DMS153 (cell line): ENCODE measurements at regions not wholly inside any gene's neighbourhood (a gene's known extent, or its start where the extent isn't known, plus 50 kb on each side); places are given as distances from the start of the nearest gene placed in this dataset.

Source experiments
- DNase-seq: peaks from one replicate; lab custom pipeline; 2025; lab: John Stamatoyannopoulos, UW

- no peak for DNase-seq
Observed at GRCh38 chr12:91968076-91968776, 177.4 kb downstream of the BTG1 start.

DNA sequence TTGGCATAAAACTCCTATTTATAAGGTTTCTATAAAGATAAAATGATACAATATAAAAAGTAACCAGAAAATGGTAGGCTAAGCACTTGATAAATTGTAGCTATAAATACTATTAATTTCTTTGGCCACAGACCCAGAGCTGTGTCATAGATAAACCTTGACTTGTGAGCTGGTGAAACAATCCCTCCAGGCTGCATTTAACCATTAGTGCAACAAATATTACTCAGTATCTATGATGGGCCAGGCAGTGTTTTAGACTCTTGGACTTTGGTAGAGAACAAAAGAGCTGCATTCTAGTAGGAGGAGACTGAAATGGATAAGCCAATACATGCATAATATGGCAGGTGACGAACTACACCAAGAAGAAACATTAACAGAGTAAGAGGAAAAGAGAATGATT, 178.1 kb downstream of the BTG1 start:
- DNase-seq = no peak

DNA sequence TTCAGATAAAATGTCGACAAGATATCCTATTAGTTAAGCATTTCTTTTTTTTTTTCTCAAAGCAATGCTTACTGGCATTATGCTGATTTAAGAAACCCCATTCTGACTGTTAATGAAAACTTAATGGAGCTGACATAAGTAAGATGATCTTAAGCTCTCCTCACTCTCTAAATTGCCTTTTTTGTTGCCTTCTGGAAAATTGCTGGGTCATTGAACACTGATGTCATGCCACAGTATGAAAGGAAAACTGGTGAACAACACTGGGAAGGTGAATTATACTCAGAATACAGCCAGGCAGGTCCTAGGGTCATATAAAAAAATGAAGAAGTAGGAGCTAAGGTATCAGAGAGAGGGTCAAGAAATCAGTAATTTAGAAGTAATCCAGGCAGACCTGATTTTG, 179.9 kb downstream of the BTG1 start:
- DNase-seq = no peak

GRCh38 chr12:91964501-91964900, 181.1 kb downstream of the BTG1 start:
- DNase-seq = no peak

GRCh38 chr12:91959220-91959619, 186.4 kb downstream of the BTG1 start:
- no peak for DNase-seq

- no peak for DNase-seq
Observed at GRCh38 chr12:91958816-91959215, 186.8 kb downstream of the BTG1 start.

GRCh38 chr12:91954747-91955146, 190.9 kb downstream of the BTG1 start:
- no peak for DNase-seq

GRCh38 chr12:91954326-91954725, 191.3 kb downstream of the BTG1 start:
- DNase-seq = no peak

DNA sequence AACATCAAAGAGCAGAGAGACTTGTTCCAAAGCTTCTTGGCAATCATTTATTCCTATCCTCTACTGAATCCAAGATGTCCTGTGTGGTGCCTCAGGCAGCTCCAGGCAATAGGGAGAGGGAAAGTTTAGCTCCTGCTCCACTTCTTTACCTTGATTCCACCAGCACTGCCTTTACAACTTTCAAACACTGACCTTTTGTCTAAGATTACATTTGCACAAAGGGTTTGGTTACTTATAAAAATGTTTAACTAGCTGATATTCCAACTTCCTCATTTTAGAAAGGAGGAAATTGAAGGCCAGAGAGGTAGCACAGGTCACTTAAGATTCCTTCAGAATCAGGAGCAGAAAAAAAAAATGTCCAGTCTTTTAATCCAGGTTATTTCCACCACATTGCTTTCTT, 192.7 kb downstream of the BTG1 start:
- DNase-seq = no peak

GRCh38 chr12:91951571-91951970, 194.1 kb downstream of the BTG1 start:
- DNase-seq = no peak

DNA sequence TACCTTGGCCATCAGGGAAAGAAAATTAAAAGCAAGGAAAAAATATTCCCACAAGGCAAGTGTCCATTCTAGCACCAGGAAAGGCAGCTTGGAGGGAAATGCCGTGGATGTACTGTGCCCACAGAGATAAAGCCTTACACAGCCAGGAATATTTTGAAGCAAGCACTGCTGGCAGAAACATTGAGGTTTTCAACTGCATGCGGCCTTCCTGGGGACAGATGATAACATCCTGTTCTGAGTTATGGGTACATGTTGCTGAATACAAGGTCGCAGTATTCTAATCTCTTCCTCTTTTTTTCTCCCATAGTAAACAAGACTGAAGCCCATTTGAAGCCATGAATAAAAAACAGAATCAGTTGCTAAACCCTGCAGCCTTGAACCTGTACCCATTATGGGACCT, 197.1 kb downstream of the BTG1 start:
- DNase-seq = no peak

- no peak for DNase-seq
Observed at GRCh38 chr12:91947459-91947858, 198.2 kb downstream of the BTG1 start.

DNA sequence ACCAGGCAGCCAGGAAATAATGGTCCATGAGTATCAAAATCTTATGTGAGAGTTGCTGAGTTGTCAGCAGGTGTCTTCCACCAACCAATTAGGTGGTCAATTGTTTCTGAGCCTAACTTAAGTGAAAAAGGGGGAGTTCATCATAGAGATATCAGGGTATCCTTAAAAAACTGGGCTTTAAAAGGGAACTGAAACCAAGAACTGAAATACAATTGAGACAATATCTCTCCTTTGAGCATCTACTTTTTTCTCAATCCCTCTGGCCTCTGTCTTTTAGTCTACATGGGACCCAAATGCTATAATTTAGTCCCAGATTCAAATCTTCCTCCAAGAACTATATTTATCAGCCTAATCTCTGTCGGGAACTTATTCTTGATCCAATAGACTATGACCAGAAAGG, 201.0 kb downstream of the BTG1 start:
- no peak for DNase-seq

DNA sequence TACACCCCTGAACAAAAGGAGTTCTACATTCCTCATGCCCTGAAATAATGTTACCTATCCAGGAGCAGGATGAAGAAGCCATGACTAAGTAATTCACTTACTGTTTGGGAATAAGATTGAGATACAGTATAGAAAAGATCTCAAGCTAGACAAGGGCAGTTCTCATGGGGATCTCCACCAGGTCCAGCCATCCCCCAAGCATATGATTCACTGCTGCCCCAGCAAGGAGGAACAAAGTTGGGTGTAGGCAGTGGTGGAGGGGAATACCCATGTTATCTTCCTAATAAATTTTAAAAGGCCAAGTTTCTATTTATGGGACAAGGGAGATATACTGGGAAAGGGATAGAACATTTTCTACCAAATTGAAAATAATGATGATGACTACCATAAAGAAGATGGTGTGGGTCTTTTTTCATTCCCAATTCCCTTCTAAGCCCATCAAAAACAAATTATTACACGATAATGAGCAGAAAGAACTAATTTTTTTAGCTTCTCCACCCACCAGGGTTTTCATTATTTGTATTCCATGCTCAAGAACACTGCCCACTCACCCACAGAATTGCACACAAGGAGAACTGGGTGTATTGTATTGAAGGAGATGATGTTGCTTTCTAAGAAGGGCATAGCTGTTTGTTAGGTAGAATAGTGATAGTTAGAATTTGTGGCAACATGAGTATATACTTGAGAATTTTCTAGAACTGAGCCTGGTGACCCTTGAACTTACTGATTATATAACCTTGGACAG, 204.6 kb downstream of the BTG1 start:
- no peak for DNase-seq

- DNase-seq = no peak
Observed at GRCh38 chr12:91940322-91940721, 205.3 kb downstream of the BTG1 start.

- no peak for DNase-seq
Observed at GRCh38 chr12:91937706-91938105, 207.9 kb downstream of the BTG1 start.

DNA sequence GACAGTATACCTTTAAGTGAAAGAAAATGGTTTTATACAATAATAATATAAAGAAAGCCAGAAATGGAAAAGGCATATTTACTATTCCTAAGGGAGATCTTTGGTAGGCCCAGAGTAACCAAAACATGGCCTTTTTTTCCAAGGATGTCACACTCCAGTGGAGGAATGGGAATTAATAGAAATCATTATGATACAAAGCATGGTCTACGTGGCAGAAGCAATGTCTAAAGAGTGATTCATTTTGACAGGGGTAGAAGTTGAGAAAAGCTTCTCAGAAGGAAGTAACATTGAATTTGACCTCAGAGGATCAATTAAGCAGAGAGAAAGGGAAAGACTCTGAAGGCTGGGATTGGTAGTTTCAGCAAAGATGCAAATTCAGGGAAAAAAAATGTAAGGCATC, 208.6 kb downstream of the BTG1 start:
- DNase-seq = no peak

- DNase-seq = no peak
Observed at GRCh38 chr12:91935296-91935695, 210.3 kb downstream of the BTG1 start.

- no peak for DNase-seq
Observed at GRCh38 chr12:91931111-91931510, 214.5 kb downstream of the BTG1 start.

DNA sequence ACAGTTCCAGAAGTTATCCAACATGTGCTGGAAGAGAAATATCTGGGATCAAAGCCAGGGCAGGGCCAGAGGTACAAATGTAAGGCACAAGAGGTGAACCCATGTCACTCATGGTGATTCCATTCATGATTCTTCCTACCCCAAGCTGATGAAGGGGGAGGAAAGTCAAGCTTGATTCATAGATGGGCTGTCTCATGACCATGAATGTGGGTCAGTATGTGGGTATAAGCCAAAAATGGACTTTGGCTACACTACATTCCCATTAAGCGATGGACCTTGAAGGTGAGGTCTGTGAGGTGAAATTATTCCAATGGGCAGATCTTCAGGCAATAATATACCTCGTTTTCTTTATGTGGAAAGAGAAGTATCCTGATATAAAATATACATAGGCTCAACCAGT, 217.1 kb downstream of the BTG1 start:
- no peak for DNase-seq

DNA sequence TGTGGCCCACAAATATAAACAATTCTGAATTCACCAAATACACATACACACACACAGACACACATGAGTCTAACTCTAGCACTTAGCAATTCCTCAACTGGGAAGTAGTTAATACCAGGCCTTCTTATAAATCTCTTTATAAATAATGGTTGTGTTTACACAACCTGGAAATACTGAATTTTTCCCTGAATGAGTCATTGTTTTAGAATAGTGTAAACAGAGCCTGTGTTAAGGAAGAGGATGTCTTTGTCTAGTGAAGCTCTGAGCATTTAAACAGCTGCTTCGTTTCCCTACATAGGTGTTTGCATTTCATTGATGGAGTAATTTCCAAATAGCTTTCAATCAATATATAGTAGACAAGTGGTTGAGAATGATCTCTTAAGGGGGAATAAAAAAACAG, 218.8 kb downstream of the BTG1 start:
- DNase-seq = peak; percentile 97

DNA sequence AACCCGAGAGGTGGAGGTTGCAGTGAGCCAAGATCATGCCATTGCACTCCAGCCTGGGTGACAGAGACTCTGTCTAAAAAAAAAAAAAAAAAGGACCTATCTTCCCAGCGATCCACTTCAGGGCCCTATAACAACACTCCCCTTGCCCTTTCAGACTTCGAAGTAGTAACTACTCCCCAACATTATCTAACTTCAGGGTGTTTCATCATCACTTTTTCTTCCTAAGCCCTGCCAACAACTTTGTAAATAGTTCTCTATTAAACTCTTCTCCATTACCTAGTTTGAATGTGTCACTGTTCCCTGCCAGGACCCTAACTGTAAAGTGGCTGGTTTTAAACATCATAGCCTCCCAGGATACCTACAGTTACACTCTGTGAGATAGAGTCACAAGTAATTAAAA, 220.8 kb downstream of the BTG1 start:
- no peak for DNase-seq

GRCh38 chr12:91923864-91924263, 221.8 kb downstream of the BTG1 start:
- DNase-seq = no peak

DNA sequence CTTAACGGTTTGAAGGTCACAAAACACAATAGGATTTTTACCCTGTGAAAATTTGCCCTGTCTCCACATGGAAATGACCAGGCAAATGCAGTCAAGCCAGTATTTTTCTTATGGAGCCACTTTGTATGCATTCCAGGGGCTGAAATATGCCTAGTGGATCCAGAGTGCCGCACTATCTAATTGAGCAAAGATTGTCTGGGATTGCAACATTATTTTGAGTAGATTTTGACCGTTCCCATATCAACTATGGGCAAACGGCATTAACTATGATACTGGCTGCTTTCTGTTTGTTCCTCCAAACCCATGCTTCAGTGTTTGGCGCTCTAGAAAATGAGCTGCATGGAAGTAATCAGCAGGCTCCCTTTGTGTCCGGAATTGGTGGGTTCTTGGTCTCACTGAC, 223.0 kb downstream of the BTG1 start:
- no peak for DNase-seq
